ENCODE measurements at regions not wholly inside any gene's neighbourhood (a gene's known extent, or its start where the extent isn't known, plus 50 kb on each side); places are given as distances from the start of the nearest gene placed in this dataset.
A peak's percentile ranks its signal among the peaks of the same experiment; 100 is the strongest.
"Not testable (repeated sequence)": the region's sequence is repeated elsewhere in the genome, so short reads cannot be mapped to it uniquely, and the experiment has no call there.

DNA sequence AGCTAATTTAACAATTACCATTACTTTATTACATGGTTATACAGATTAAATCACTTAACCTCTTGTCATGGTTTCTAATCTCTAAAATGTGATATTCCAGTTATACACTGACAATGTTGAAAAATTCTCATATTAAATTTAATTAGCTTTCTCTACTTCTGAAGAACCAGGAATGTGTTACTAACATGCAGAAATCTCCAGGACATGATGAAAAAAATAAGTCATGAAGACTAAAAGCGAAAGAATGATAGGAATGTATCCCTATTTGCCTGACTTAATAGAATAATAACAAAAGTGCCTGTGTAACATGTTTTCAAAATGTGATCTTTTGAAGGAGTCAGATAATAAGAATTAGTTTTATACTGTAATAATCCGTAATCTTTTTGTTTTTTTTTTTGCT is 2823.7 kb upstream of the PCDH20 start:
- no peak for DNase-seq

- no peak for DNase-seq
These were observed 2818.6 kb upstream of the PCDH20 start for GRCh38 chr13:64234255-64234654.

- DNase-seq = no peak
These were observed 2807.4 kb upstream of the PCDH20 start for GRCh38 chr13:64223016-64223415.

GRCh38 chr13:64206430-64207225 is 2791.0 kb upstream of the PCDH20 start:
- DNase-seq = peak; percentile 52

DNA sequence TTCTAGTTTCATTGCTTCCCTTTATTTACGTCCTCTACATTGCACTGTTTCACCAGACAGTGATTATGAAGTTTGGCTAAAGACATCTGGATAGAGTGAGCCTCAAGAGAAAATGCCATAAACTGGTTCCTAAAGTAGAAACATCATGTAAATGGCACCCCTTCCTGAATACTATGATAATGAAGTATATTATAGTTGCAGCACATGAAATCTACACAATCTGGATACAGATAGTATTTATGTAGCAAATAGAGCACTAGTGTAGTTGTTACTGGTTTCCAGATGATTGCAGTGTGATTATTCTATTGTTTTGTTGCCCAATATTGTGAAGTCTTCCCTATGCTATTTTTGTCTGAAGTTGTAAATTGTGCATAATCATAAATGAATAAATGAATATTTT is 2786.9 kb upstream of the PCDH20 start:
- DNase-seq = no peak

DNA sequence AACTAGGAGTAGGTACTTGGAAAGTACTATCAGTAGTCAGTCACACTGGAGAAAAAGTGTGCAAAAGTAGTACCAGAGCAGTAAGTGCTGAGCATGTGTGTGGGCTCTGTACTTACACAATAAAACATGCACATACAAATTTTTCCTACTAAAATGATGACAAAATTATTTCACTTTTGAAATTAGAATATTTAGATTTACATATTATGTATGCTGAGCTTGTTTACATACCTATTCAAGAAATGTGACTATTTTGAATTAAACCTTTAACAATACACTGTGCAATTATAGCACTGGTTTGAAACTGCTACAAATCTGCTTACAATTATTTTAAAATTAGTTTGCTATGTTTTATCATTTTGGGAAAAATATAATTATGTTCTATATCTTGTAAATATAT is 2781.6 kb upstream of the PCDH20 start:
- DNase-seq = no peak

DNA sequence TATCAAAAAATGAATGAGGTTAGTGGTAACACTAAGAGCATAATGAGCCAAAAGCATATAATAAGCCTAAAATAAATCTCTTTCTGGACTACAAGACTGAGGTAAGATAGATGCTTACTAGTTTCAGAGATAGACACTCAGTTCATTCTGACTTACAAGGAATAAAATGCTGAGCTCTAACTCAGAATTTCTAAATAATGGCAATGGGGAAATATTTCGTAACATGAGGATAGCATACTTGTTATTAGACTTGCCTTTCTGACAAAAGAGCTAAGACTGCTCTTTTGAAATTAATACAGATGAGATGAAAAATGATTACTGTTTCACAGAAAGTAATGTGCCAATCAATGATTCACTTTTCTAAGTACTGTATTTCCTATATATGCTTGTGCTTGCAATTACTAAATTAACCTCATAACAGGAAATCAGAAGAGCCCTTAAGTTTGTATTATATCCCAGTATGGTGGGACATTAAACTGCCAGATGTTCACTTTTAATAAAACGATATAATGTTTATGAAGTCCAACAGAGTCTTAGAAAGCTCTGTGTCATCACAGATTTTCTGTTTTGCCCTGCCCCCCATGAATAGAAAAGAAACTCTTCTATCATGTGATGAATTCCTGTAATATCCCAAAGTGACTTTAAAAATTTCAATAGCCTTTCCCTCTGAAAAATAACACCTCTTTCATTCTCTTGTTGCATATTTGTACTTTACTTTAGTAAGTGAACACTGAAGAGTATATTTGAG is 2771.0 kb upstream of the PCDH20 start:
- no peak for DNase-seq

- DNase-seq = no peak
These were observed 2770.4 kb upstream of the PCDH20 start for GRCh38 chr13:64186071-64186470.

GRCh38 chr13:64180756-64181155 is 2765.1 kb upstream of the PCDH20 start:
- DNase-seq = no peak

DNA sequence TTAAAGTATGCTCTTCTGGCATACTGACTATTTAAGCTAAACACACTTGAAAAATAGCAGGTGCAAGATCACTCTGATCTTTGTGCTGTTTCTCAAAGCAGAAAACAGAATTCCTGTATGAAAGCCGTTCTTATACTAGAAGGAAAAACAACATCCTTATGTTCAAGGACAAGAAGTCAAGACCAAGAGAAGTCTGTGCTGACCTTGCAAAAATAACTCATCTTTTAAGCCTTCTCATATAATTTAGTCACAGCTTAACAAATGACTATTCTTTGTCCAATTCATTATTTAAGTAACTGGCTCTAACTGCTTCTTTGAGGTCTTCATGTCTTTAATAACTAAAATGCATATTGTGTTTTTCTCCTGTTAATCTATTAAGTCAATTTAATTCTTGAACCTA is 2750.2 kb upstream of the PCDH20 start:
- no peak for DNase-seq

GRCh38 chr13:64164435-64164834 is 2748.8 kb upstream of the PCDH20 start:
- no peak for DNase-seq

- DNase-seq = no peak
These were observed 2744.8 kb upstream of the PCDH20 start for GRCh38 chr13:64160479-64160878.

DNA sequence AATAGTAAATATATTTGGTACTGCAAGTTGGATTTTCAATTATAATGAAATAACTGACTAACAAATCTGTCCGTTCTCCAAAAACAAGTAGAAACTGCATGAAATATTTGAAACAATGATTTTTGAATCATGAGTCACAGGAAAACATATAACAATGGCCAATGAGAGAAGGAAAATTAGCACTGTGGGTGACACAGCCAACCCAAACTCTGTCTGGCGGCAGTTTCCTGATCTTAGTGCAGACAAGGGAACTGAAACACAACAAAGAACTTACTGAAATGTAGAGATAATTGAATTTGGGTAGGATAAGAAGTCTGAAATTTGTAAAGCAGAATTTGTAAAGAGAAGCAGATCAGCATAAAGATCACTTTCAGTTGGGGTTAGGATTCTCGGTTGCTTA is 2743.3 kb upstream of the PCDH20 start:
- no peak for DNase-seq

DNA sequence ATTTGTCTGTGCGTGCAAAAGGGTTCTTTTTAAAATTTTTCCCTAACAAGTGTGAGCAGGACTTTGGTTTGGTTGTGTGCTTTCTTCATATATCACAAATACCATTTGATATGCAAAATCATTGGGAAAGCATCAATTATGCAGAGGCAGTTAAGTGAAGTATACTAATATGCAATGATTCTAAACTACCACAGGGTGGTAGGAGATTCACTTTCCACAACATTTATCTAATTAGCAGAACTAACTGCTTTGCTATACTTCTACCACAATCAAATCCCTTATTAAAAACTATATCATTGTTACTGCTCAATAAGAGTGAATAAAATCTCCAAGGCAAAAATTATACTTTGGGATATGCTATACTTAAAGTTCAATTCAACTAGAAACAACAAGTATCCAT is 2738.9 kb upstream of the PCDH20 start:
- DNase-seq = no peak

DNA sequence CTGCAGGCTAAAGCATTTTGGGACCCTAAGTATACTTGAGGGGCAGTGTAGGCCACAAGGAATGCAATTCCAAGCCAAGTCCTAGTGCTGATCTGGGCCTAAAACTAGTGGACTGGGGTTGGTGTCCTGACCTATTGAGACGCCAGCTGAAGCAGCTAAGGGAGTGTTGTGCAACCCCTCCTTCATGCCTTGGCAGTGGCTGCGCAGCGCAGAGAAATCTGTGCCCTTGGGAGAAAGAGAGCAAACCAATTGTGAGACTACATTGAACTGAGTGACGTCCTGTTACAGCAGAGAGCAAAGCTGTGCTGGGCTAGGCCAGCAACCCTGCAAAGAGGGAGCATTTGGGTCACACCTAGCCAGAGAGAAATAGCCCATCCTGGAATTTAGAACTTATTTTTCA is 2715.0 kb upstream of the PCDH20 start:
- peak; percentile 45 for DNase-seq

- DNase-seq = no peak
These were observed 2714.5 kb upstream of the PCDH20 start for GRCh38 chr13:64130171-64130570.

DNA sequence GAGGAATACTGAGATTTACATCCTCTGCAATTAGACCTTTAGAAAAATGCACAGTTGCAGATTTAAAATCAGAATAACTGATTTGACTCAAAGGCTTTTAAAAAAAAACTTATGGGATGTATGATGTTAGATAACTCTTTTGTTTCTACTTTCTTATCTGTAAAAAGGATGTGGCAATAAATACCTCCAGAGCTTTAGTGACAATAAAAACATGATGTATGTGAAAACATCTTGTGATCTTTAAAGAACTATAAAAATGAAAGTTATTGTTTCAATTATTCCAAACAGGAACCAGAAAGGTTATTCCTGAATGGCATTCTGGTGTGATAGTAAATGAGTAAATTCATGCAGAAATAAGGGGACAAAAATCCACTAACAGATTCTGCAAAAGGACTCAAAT is 2712.2 kb upstream of the PCDH20 start:
- DNase-seq = no peak

DNA sequence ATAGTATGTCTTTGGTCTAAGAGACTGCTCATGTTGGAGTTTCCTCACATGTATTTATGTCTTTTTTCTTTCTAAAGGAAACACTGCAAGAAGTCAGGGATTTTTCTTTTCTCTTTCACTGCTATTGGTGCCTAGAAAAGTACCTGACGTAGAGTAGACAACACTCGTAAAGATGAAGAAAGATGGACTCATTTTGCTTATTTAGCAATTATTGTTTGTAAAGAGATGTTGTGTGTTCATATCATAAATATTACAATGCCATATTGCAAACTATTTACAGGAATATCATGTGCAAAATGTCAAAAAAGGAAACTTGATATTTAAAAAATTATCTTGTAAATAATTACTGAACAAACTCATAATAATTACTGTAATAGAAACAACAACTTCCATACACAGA is 2711.5 kb upstream of the PCDH20 start:
- no peak for DNase-seq

DNA sequence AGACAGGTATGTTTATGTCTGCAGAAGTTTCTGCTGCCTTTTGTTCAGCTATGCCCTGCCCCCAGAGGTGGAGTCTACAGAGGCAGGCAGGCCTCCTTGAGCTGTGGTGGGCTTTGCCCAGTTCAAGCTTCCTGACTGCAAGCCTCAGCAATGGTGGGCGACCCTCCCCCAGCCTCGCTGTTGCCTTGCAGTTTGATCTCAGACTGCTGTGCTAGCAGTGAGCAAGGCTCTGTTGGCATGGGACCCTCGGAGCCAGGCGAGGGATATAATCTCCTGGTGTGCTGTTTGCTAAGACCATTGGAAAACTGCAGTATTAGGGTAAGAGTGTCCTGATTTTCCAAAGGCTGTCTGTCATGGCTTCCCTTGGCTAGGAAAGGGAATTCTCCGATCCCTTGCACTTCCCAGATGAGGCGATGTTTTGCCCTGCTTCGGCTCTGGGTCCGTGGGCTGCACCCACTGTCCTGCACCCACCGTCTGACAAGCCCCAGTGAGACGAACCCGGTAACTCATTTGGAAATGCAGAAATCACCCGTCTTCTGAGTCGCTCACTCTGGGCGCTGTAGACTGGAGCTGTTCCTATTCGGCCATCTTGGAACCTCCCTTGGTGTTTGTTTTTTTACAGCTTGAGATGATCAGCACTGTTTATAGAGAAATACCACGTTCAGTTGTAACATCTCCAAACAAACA is 2705.5 kb upstream of the PCDH20 start:
- DNase-seq = not testable (repeated sequence)

DNA sequence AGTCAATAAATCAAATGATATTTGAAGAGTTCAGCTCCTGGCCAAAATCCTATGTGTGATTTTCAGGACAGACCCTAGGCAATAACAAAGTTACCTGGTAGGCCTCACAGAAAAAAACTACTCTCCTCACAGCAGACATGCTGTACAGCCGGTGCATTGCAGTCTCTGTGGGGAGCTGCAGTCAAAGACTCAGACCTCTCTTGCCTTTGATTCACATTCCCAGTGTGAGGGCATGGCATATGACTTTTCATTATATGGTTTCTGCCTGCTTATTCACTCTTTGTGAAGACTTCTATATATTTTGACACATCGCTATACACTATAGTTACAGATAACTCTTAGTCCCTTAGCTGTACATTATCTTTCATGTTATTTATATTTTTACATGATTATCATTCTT is 2684.3 kb upstream of the PCDH20 start:
- no peak for DNase-seq

DNA sequence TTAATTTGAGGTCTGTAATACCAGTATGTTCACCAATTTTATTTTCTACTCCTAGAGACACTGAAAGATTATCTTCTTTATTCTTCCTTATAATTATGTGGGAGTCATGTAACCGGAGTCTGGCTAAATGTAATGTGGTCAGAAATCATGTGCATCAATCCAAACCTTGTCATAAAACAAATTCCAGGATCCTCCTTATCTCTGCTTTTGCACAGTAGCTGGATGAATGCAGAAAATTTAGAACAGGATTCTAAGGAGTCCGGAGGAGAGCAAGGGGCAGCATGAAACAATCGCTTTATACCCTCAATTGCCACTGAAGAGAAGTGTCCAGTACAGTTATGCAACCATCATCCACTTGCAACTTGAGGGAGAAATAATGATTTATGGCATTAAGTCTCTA is 2674.7 kb upstream of the PCDH20 start:
- DNase-seq = no peak

- DNase-seq = no peak
These were observed 2672.8 kb upstream of the PCDH20 start for GRCh38 chr13:64088491-64088890.

GRCh38 chr13:64087624-64088023 is 2672.0 kb upstream of the PCDH20 start:
- no peak for DNase-seq

- DNase-seq = no peak
These were observed 2668.2 kb upstream of the PCDH20 start for GRCh38 chr13:64083811-64084210.
